Colonic mucosa (tissue), 4 donors: ENCODE measurements at regions not wholly inside any gene's neighbourhood (a gene's known extent, or its start where the extent isn't known, plus 50 kb on each side); places are given as distances from the start of the nearest gene placed in this dataset.

Experiments
- DNase-seq: peaks from one replicate; pipeline ENCODE4 v3.0.0-alpha.2; 2020
- H3K27ac ChIP-seq: fragments of 200-600 bp; one replicate; pipeline ENCODE4 v1.8.0; 2021
- H3K27me3 ChIP-seq: fragments of 200-600 bp; one replicate; pipeline ENCODE4 v1.8.0; 2021
- H3K36me3 ChIP-seq: fragments of 200-600 bp; one replicate; pipeline ENCODE4 v1.8.0; 2021
- H3K4me1 ChIP-seq: fragments of 200-600 bp; one replicate; pipeline ENCODE4 v1.8.0; 2021; ENCODE audit warnings: mild to moderate bottlenecking
- H3K4me3 ChIP-seq: fragments of 200-600 bp; one replicate; pipeline ENCODE4 v1.8.0; 2021
- H3K9ac ChIP-seq, 2 donors: one replicate each; pipeline ENCODE4 v1.7.0; 2013; ENCODE audit warnings: control low read depth in 2 of 2, low read depth in 2 of 2, low read length in 2 of 2
- H3K9me3 ChIP-seq: fragments of 200-600 bp; one replicate; pipeline ENCODE4 v1.8.0; 2021
- intact Hi-C: fragments of 100-400 bp; cut with DNase I; formaldehyde crosslinking; loops from one replicate; pipeline ENCODE4 v1.14.1; 2022
- TF ChIP-seq, protein P1 (sequence below): fragments of 200-600 bp; IDR thresholded peaks from one replicate; pipeline ENCODE4 v1.8.0; 2022; ENCODE audit warnings: antibody characterized with exemption, mild to moderate bottlenecking
- donor health status: healthy.
- donor health status: DM: no; HTN: no; CAD: no.
- donor health status: DM: no; HTN: no; CAD: no.

DNA sequence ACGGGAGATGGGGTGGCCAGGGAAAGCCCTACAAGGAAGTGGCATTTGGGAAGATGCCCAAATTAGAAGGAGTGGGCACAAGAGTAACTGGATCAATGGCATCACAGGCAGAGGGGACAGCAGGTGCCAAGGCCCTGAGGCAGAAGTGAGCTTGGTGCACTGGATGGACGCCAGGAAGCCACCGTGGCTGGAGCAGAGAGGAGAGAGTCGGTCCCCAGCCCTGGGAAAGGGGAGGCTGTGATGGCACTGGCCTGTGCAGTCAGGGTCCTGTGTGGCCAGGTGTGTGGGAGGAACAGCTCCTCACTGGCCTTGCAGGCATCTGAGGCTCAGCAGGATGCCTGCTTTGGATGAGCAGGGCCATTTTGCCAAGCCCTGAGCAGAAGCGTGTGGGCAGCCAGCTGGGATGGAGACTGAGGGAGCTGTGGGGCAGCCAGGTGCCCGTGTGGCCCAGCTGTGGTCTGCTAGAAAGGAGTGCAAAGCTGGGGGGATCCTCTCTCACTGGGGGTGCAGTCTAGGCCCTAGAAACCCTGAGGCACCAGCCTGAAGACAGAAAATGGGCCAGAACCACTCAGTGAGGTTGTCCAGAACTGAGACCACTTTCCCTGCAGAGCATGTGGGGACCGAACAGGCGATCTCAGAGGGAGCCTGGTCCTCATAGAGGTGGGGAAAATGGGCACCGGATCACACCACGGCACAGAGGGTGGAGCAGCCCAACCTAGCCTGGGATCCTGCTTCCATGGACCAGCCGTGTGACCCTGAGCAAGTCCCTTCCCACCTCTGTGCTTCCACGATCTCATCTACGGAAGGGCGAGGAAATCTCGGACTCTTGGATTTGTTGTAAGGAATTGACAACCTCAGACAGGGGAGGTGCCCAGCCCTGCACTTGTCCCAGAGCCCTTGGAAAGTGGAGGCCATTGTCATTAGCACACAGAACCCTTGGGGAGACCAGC is 78.6 kb upstream of the RTL6 start:
- TF ChIP-seq, protein P1, sequence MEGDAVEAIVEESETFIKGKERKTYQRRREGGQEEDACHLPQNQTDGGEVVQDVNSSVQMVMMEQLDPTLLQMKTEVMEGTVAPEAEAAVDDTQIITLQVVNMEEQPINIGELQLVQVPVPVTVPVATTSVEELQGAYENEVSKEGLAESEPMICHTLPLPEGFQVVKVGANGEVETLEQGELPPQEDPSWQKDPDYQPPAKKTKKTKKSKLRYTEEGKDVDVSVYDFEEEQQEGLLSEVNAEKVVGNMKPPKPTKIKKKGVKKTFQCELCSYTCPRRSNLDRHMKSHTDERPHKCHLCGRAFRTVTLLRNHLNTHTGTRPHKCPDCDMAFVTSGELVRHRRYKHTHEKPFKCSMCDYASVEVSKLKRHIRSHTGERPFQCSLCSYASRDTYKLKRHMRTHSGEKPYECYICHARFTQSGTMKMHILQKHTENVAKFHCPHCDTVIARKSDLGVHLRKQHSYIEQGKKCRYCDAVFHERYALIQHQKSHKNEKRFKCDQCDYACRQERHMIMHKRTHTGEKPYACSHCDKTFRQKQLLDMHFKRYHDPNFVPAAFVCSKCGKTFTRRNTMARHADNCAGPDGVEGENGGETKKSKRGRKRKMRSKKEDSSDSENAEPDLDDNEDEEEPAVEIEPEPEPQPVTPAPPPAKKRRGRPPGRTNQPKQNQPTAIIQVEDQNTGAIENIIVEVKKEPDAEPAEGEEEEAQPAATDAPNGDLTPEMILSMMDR = no peak
- H3K27ac ChIP-seq = no peak overlapping the region
- H3K9me3 ChIP-seq = no peaks in the 10 kb centered on the region
- no peaks in the 10 kb centered on the region for H3K4me1 ChIP-seq
- no peak overlapping the region for H3K4me3 ChIP-seq
- DNase-seq = no peak
- intact Hi-C loops = no loop called here
- no peaks in the 10 kb centered on the region for H3K27me3 ChIP-seq
- H3K36me3 ChIP-seq = no peaks in the 10 kb centered on the region
- H3K9ac ChIP-seq = no peak overlapping the region

DNA sequence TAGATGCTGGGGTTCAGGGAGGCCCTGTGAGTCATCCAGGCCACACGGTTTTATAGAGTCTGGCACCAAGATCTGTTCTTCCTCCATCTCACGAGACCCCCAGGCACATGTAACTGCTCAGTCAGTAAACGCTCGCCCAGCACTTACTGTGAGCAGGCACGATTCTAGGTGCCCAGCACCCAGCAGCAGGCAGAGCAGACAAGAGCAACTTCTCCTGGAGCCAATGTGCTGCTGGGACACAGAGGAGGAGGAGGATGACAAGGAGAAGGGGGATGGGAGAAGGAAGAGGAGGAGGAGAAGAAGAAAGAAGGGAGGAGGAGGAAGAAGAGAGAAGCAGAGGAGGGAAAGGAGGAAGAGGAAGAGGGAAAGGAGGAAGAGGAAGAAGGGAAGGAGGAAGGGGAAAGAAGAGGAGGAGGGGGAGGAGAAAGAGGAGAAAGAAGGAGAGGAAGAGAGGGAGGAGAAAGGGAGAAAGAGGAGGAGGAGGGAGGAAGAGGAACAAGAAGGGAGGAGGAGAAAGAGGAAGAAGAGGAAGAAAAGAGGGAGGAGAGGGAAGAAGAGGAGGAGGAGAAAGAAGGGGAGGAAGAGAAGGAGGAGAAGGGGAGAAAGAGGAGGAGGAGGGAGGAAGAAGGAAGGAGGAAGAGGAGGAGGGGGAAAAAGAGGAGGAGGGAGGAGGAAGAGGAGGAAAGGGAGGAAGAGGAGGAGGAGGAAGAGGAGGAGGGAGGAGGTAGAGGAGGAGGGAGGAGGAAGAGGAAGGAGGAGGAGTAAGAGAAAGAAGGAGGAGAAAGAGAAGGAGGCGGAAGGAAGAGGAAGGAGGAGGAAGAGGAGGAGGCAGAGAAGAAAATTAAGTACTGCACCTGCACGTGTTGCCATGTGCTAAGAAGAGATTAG is 77.6 kb upstream of the RTL6 start:
- intact Hi-C loops = no loop called here
- TF ChIP-seq, protein P1 = no peak
- no peak overlapping the region for H3K4me3 ChIP-seq
- H3K9ac ChIP-seq = no peak overlapping the region
- no peak overlapping the region for H3K27ac ChIP-seq
- no peaks in the 10 kb centered on the region for H3K36me3 ChIP-seq
- no peaks in the 10 kb centered on the region for H3K4me1 ChIP-seq
- DNase-seq = no peak
- no peaks in the 10 kb centered on the region for H3K27me3 ChIP-seq
- no peaks in the 10 kb centered on the region for H3K9me3 ChIP-seq

DNA sequence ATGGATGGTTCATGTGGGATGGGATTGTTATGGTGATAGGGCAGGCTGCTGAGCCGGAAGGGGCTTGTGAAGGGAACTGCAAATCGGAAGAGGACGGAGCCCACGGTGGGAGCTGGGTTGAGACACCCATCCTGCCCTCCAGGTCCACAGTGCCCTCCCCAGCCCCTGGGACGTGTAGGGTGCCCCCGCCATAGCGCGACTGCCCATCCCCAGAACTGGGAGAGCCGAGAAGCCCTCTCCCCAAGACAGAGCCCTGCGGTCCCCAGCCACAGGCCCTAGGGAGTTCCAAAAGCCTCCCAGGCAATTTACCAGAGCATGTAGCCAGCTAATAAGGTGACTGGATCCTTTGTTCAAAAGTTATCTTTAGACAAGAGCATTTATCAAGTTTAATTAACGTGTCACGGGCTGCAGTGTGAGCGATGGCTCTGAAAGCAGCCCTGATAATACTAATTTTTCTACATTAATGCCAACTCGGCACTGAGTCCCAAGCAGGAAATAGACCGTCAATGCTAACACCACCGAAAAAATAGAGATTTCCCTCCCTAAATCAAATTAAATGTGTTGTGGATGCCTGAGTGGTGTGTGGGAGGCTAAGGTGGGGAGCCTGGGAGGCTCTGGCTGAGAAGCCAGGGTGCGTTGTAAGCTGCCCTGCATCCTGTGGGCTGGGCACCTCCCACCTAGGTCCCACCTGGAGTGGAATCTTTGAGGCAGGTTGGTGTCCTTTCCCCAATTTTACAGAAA is 76.8 kb upstream of the RTL6 start:
- intact Hi-C loops = no loop called here
- no peaks in the 10 kb centered on the region for H3K9me3 ChIP-seq
- no peaks in the 10 kb centered on the region for H3K4me1 ChIP-seq
- no peak for DNase-seq
- no peaks in the 10 kb centered on the region for H3K27me3 ChIP-seq
- no peak overlapping the region for H3K9ac ChIP-seq
- H3K36me3 ChIP-seq = no peaks in the 10 kb centered on the region
- H3K27ac ChIP-seq = no peak overlapping the region
- TF ChIP-seq, protein P1 = no peak
- no peak overlapping the region for H3K4me3 ChIP-seq

DNA sequence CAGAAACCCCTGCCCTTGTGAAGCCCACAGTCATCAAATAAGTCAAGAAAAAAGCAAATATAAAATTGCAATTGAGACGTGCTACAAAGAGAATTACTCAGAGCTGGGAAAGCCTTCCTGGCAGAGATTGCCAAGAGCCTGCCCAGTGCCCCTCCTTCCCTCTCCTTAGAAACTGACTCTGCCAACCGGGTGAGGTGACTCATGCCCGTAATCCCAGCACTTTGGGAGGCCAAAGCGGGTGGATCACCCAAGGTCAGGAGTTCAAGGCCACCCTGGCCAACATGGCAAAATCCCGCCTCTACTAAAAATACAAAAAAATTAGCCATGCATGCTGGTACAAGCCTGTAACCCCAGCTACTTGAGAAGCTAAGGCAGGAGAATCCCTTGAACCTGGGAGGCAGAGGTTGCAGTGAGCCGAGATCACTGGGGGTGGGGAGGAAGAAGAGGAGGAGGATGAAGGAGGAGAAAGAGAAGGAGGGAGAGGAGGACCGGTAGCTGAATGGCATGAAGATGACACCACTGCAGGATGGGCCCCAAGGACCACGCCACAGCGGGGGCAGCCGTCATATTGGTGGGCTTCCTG is 76.1 kb upstream of the RTL6 start:
- intact Hi-C loops = no loop called here
- no peaks in the 10 kb centered on the region for H3K27me3 ChIP-seq
- no peak for DNase-seq
- no peak overlapping the region for H3K4me3 ChIP-seq
- H3K9me3 ChIP-seq = no peaks in the 10 kb centered on the region
- H3K9ac ChIP-seq = no peak overlapping the region
- no peak overlapping the region for H3K27ac ChIP-seq
- no peaks in the 10 kb centered on the region for H3K36me3 ChIP-seq
- H3K4me1 ChIP-seq = no peaks in the 10 kb centered on the region
- TF ChIP-seq, protein P1 = no peak

DNA sequence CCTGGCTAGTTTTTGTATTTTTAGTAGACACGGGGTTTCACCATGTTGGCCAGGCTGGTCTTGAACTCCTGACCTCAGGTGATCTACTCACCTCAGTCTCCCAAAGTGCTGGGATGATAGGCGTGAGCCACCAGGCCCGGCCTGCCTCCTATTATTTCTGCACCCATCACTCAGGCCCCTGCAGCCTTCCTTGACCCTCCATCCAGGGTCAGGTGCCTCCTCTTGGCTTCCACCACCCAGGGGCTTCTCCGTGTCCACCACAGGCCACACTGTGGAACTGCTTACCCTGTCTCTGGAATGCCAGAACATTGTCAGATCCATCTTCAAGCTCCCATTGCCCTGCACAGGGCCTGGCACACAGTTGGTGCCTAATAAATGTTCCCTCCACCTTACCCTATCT is 75.4 kb upstream of the RTL6 start:
- TF ChIP-seq, protein P1 = no peak
- intact Hi-C loops = no loop called here
- Histone ChIP-seq H3K4me3 (no peak overlapping the region), H3K4me1 (no peaks in the 10 kb centered on the region), H3K36me3 (no peaks in the 10 kb centered on the region), H3K27ac (no peak overlapping the region), H3K9ac (no peak overlapping the region), H3K27me3 (no peaks in the 10 kb centered on the region), H3K9me3 (no peaks in the 10 kb centered on the region)
- DNase-seq = no peak
